Activated T-helper 1 cell treated with anti-CD3 and anti-CD28 coated beads, Interleukin-12 subunit alpha, Interleukin-12 subunit beta, Interleukin-2, Interleukin-4 antibody, amounts not matched to agents 30 ng/mL and 10 ng/mL and 1 ng/mL, durations not matched to agents 14 hours and 24 hours and 36 hours (primary cell): ENCODE measurements at regions not wholly inside any gene's neighbourhood (a gene's known extent, or its start where the extent isn't known, plus 50 kb on each side); places are given as distances from the start of the nearest gene placed in this dataset.
"Not testable (repeated sequence)": the region's sequence is repeated elsewhere in the genome, so short reads cannot be mapped to it uniquely, and the experiment has no call there.

Source experiments
- DNase-seq: peaks from one replicate; pipeline ENCODE4 v3.0.0; 2021; ENCODE audit warnings: low spot score
- H3K27ac Mint-ChIP-seq: one replicate; pipeline ENCODE4 v1.8.0; 2021; ENCODE audit warnings: mild to moderate bottlenecking, mixed read lengths
- H3K27me3 Mint-ChIP-seq: one replicate; pipeline ENCODE4 v1.8.0; 2022; ENCODE audit warnings: mild to moderate bottlenecking, moderate library complexity, mixed read lengths; ENCODE audit not compliant: insufficient read depth
- H3K36me3 Mint-ChIP-seq: one replicate; pipeline ENCODE4 v1.8.0; 2021; ENCODE audit warnings: low read depth, mixed read lengths
- H3K4me1 Mint-ChIP-seq: one replicate; pipeline ENCODE4 v1.8.0; 2021; ENCODE audit warnings: low read depth, mixed read lengths
- H3K4me3 Mint-ChIP-seq: one replicate; pipeline ENCODE4 v1.8.0; 2021; ENCODE audit warnings: mild to moderate bottlenecking, moderate library complexity, mixed read lengths
- H3K9me3 Mint-ChIP-seq: one replicate; pipeline ENCODE4 v1.8.0; 2021; ENCODE audit warnings: mixed read lengths
- intact Hi-C: fragments of 100-400 bp; cut with micrococcal nuclease; formaldehyde crosslinking; loops from one replicate; pipeline ENCODE4 v1.15.1; 2024

- H3K4me3 Mint-ChIP-seq: peak overlapping the region; percentile 12
- intact Hi-C loops: loop anchor here (1.0 to 10.0 kb wide), 3 partner anchors 44 to 1416 kb away; partner anchors contain the start of gene MARS2
- peaks cover 2% of the 10 kb centered on the region for H3K27me3 Mint-ChIP-seq
- no peaks in the 10 kb centered on the region for H3K9me3 Mint-ChIP-seq
- peak overlapping the region; percentile 38 for H3K27ac Mint-ChIP-seq
- H3K4me1 Mint-ChIP-seq: peaks cover 64% of the 10 kb centered on the region
- H3K36me3 Mint-ChIP-seq: peaks cover 3% of the 10 kb centered on the region
- no peak for DNase-seq
Observed at GRCh38 chr2:196289000-196289399, 117.6 kb upstream of the STK17B start.

GRCh38 chr2:196290136-196290535 is 118.8 kb upstream of the STK17B start:
- DNase-seq: no peak
- intact Hi-C loops: no loop called here
- Mint-ChIP-seq H3K27me3 (peaks cover 2% of the 10 kb centered on the region), H3K4me1 (peaks cover 63% of the 10 kb centered on the region), H3K27ac (no peak overlapping the region), H3K36me3 (peaks cover 2% of the 10 kb centered on the region), H3K4me3 (no peak overlapping the region), H3K9me3 (no peaks in the 10 kb centered on the region)

- no peak overlapping the region for H3K4me3 Mint-ChIP-seq
Observed at GRCh38 chr2:196290569-196290968, 119.2 kb upstream of the STK17B start.

GRCh38 chr2:196291426-196291825 is 120.0 kb upstream of the STK17B start:
- no peak for DNase-seq
- H3K4me1 Mint-ChIP-seq: peaks cover 56% of the 10 kb centered on the region
- intact Hi-C loops: no loop called here
- H3K9me3 Mint-ChIP-seq: no peaks in the 10 kb centered on the region
- no peaks in the 10 kb centered on the region for H3K27me3 Mint-ChIP-seq
- H3K36me3 Mint-ChIP-seq: peaks cover 2% of the 10 kb centered on the region
- H3K4me3 Mint-ChIP-seq: no peak overlapping the region
- H3K27ac Mint-ChIP-seq: no peak overlapping the region

More at GRCh38 chr2:196290569-196290968, 119.2 kb upstream of the STK17B start:
- peaks cover 59% of the 10 kb centered on the region for H3K4me1 Mint-ChIP-seq
- H3K27ac Mint-ChIP-seq: no peak overlapping the region
- H3K9me3 Mint-ChIP-seq: no peaks in the 10 kb centered on the region
- H3K36me3 Mint-ChIP-seq: peaks cover 2% of the 10 kb centered on the region
- intact Hi-C loops: no loop called here
- no peak for DNase-seq
- H3K27me3 Mint-ChIP-seq: no peaks in the 10 kb centered on the region

- H3K27me3 Mint-ChIP-seq: no peaks in the 10 kb centered on the region
- DNase-seq: no peak
- H3K27ac Mint-ChIP-seq: no peak overlapping the region
- H3K4me1 Mint-ChIP-seq: peaks cover 52% of the 10 kb centered on the region
- H3K36me3 Mint-ChIP-seq: peaks cover 2% of the 10 kb centered on the region
- H3K4me3 Mint-ChIP-seq: no peak overlapping the region
- H3K9me3 Mint-ChIP-seq: no peaks in the 10 kb centered on the region
- intact Hi-C loops: no loop called here
Observed at GRCh38 chr2:196291873-196292800, 120.8 kb upstream of the STK17B start.

- Mint-ChIP-seq H3K9me3 (no peaks in the 10 kb centered on the region), H3K27me3 (no peaks in the 10 kb centered on the region), H3K4me3 (no peak overlapping the region), H3K36me3 (no peaks in the 10 kb centered on the region), H3K27ac (no peak overlapping the region), H3K4me1 (peaks cover 36% of the 10 kb centered on the region)
- intact Hi-C loops: no loop called here
- DNase-seq: no peak
Observed at GRCh38 chr2:196293751-196294515, 122.6 kb upstream of the STK17B start.

GRCh38 chr2:196294516-196294909 is 123.1 kb upstream of the STK17B start:
- DNase-seq: no peak
- Mint-ChIP-seq H3K27me3 (no peaks in the 10 kb centered on the region), H3K4me1 (peaks cover 31% of the 10 kb centered on the region), H3K4me3 (no peak overlapping the region), H3K9me3 (no peaks in the 10 kb centered on the region), H3K27ac (no peak overlapping the region), H3K36me3 (no peaks in the 10 kb centered on the region)
- intact Hi-C loops: no loop called here

DNA sequence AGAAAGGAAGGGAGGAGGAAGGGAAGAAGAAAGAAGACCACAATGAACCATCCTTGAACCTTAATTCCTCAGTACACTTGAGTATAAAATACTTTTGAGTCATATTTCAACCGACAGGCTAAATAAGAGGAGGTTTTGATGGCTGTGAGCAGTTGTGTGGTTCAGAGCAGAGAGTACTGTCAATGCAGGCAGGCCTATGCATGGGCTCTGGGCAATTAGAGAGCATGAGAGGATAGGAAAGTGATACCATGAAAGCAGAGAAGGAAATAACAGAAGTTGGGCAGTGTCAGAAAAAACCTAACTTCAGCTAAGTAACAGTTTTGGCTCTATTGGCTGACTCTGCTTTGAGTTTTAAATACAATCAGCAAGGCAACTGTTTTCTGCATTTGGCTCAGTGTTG is 123.6 kb upstream of the STK17B start:
- H3K27me3 Mint-ChIP-seq: no peaks in the 10 kb centered on the region
- H3K27ac Mint-ChIP-seq: no peak overlapping the region
- no peak for DNase-seq
- H3K4me1 Mint-ChIP-seq: peaks cover 26% of the 10 kb centered on the region
- H3K4me3 Mint-ChIP-seq: no peak overlapping the region
- H3K36me3 Mint-ChIP-seq: no peaks in the 10 kb centered on the region
- no peaks in the 10 kb centered on the region for H3K9me3 Mint-ChIP-seq
- intact Hi-C loops: no loop called here

- not testable (repeated sequence) for H3K9me3 Mint-ChIP-seq, DNase-seq
- intact Hi-C loops: loop anchor here (2.0 kb wide), 2 partner anchors 39 to 155 kb away; no protein-coding TSS in a partner anchor
Observed at GRCh38 chr2:196298106-196298723, 126.8 kb upstream of the STK17B start.

DNA sequence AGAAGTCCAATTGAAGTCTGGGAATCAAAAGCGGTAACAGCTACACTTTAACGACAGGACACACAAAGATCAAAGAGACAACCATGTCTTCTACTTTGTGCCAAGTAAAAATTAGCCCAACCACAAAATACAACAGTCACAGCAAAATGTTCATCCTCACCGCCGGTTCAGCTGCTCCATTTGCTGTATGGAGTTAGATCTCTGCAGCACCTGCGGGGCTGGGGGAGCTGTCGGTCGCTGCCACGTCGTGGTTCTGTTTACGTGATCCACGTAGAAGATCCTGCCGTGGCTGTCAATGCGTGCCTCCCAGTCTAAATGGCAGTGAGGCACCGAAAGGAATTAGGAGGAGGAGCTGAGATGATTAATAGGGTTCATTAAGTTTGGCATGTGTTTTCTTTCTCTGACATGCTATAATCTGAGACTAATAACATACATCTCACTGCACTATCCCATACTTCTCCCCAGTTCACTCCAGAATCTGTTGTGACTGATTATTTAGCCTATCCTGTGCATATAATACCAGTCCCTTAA is 136.5 kb upstream of the STK17B start:
- no peak overlapping the region for H3K27ac Mint-ChIP-seq
- intact Hi-C loops: no loop called here
- no peaks in the 10 kb centered on the region for H3K4me1 Mint-ChIP-seq
- DNase-seq: no peak
- H3K9me3 Mint-ChIP-seq: no peaks in the 10 kb centered on the region
- peaks cover 2% of the 10 kb centered on the region for H3K27me3 Mint-ChIP-seq
- no peak overlapping the region for H3K4me3 Mint-ChIP-seq
- no peaks in the 10 kb centered on the region for H3K36me3 Mint-ChIP-seq

More at GRCh38 chr2:196298106-196298723, 126.8 kb upstream of the STK17B start:
- not testable (repeated sequence) for H3K27ac Mint-ChIP-seq, H3K4me1 Mint-ChIP-seq, H3K27me3 Mint-ChIP-seq, H3K4me3 Mint-ChIP-seq, H3K36me3 Mint-ChIP-seq

DNA sequence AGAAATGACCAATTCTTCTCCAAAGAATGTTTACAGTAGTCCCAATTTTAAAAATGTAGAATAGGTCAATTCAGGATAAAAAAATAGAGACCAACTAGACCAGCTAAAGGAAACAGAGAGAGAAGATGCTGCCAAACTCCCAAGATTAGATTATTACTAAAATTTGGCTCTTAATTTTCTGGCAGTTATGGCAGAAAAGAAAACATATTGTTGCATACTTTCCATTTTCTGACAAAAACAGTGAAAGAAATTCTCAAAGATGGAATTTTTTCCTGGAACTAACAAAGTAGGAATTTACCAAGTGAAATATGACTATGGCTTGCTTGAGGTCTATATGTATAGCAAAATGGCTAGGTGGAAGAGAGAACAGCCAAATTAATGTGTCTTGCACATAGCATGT is 138.3 kb upstream of the STK17B start:
- Mint-ChIP-seq H3K9me3 (no peaks in the 10 kb centered on the region), H3K36me3 (no peaks in the 10 kb centered on the region), H3K4me1 (no peaks in the 10 kb centered on the region), H3K4me3 (no peak overlapping the region), H3K27me3 (peaks cover 2% of the 10 kb centered on the region), H3K27ac (no peak overlapping the region)
- intact Hi-C loops: no loop called here
- no peak for DNase-seq

GRCh38 chr2:196314157-196314556 is 142.8 kb upstream of the STK17B start:
- no peaks in the 10 kb centered on the region for H3K9me3 Mint-ChIP-seq
- H3K27ac Mint-ChIP-seq: no peak overlapping the region
- no peak overlapping the region for H3K4me3 Mint-ChIP-seq
- no peaks in the 10 kb centered on the region for H3K36me3 Mint-ChIP-seq
- intact Hi-C loops: no loop called here
- no peak for DNase-seq
- H3K4me1 Mint-ChIP-seq: no peaks in the 10 kb centered on the region
- peaks cover 7% of the 10 kb centered on the region for H3K27me3 Mint-ChIP-seq
